GM12878 (cell line): ENCODE measurements at regions not wholly inside any gene's neighbourhood (a gene's known extent, or its start where the extent isn't known, plus 50 kb on each side); places are given as distances from the start of the nearest gene placed in this dataset.

ENCODE experiments used
- ATAC-seq: fragments of 200-7000 bp; cut with Tn5 transposase; 3 replicates; pipeline ENCODE4 v1.9.1; 2020; ENCODE audit warnings: mild to moderate bottlenecking, moderate library complexity
- BruUV-seq: library from RNA; stranded (reverse); fragments of 400-500 nt; replicated peaks from 2 replicates; lab custom pipeline; 2021; lab: Mats Ljungman, UMichigan
- CTCF ChIA-PET: fragments of 300-600 bp; sonication (Branson Sonifier 250); formaldehyde crosslinking; extraction: SDS; loops from one replicate; lab custom pipeline; 2021; ENCODE audit warnings: inconsistent platforms; lab: Yijun Ruan, JAX
- POLR2A ChIA-PET: fragments of 350-600 bp; formaldehyde crosslinking; extraction: SDS; loops from one replicate; lab custom pipeline; 2021; ENCODE audit warnings: inconsistent platforms; lab: Charles Lee
- RAD21 ChIA-PET: fragments of 300-600 bp; sonication (Branson Sonifier 250); formaldehyde crosslinking; loops from one replicate; lab custom pipeline; 2023; ENCODE audit warnings: antibody characterized with exemption; ENCODE audit not compliant: unreplicated experiment; lab: Charles Lee
- SMC1A ChIA-PET: fragments of 300-600 bp; sonication (Branson Sonifier 250); formaldehyde crosslinking; loops from one replicate; lab custom pipeline; 2023; ENCODE audit not compliant: unreplicated experiment, uncharacterized antibody; lab: Charles Lee
- DNase-seq: peaks from one replicate; pipeline ENCODE4 v3.0.0-alpha.2; 2011; ENCODE audit warnings: low read depth, low spot score
- FAIRE-seq: peaks from 3 replicates; lab custom pipeline; 2011; peaks lifted over from hg19 to GRCh38; lab: Jason Lieb, UNC
- H2AFZ ChIP-seq: 2 replicates; pipeline ENCODE4 v1.6.0; 2011; ENCODE audit warnings: low read depth, low read length, control low read depth; ENCODE audit not compliant: control insufficient read depth
- H3K27ac ChIP-seq: 2 replicates; pipeline ENCODE4 v1.5.1; 2011; ENCODE audit warnings: control low read depth; ENCODE audit not compliant: control insufficient read depth, insufficient read depth
- H3K27me3 ChIP-seq, 2 experiments: replicated peaks in 1 of 2; 2 replicates each; pipeline versions ENCODE4 v1.6.0 to v1.6.1; 2011; ENCODE audit warnings: low read length in 1 of 2; ENCODE audit not compliant: control insufficient read depth in 2 of 2, insufficient read depth in 2 of 2
- H3K36me3 ChIP-seq, 2 experiments: 2 replicates each; pipeline ENCODE4 v1.5.1; 2011; ENCODE audit warnings: low read length in 1 of 2; ENCODE audit not compliant: control insufficient read depth in 2 of 2, insufficient read depth in 2 of 2
- H3K4me1 ChIP-seq: 2 replicates; pipeline ENCODE4 v1.6.1; 2011; ENCODE audit warnings: mild to moderate bottlenecking, low read length, moderate library complexity, mixed read lengths; ENCODE audit not compliant: control insufficient read depth, insufficient read depth
- H3K4me2 ChIP-seq: 2 replicates; pipeline ENCODE4 v1.6.0; 2011; ENCODE audit warnings: control low read depth; ENCODE audit not compliant: control insufficient read depth, insufficient read depth
- H3K4me3 ChIP-seq: fragments of 200-600 bp; sonication (generic); 2 replicates; pipeline ENCODE4 v1.5.1; 2016
- H3K79me2 ChIP-seq: 2 replicates; pipeline ENCODE4 v1.6.0; 2011; ENCODE audit warnings: low read length; ENCODE audit not compliant: control insufficient read depth, insufficient read depth
- H3K9ac ChIP-seq: 2 replicates; pipeline ENCODE4 v1.8.0; 2011; ENCODE audit warnings: low read length, control low read depth, mixed read lengths; ENCODE audit not compliant: control insufficient read depth, insufficient read depth
- H3K9me3 ChIP-seq: replicated peaks from 3 replicates; pipeline ENCODE4 v1.5.1; 2011; ENCODE audit warnings: mild to moderate bottlenecking, low read length; ENCODE audit not compliant: control insufficient read depth, insufficient read depth
- H4K20me1 ChIP-seq: 2 replicates; pipeline ENCODE4 v1.6.0; 2011; ENCODE audit not compliant: control insufficient read depth, insufficient read depth
- RCOR1 ChIP-seq: conservative IDR thresholded peaks from 2 replicates; pipeline ENCODE4 v1.6.1; 2012; ENCODE audit warnings: low read depth, low read length, improper control_type of control experiment
- SMC3 ChIP-seq: IDR thresholded peaks from 2 replicates; pipeline ENCODE4 v1.6.1; 2011; ENCODE audit warnings: low read length, improper control_type of control experiment, borderline replicate concordance
- SUPT20H ChIP-seq: IDR thresholded peaks from 2 replicates; pipeline ENCODE4 v1.6.1; 2011; ENCODE audit warnings: low read depth, mild to moderate bottlenecking, low read length, moderate library complexity, borderline replicate concordance; ENCODE audit not compliant: control insufficient read depth
- ZSCAN29 ChIP-seq: fragments of 450-650 bp; IDR thresholded peaks from 2 replicates; pipeline ENCODE4 v1.6.1; 2017; ENCODE audit warnings: mild to moderate bottlenecking, moderate library complexity
- WGBS: methylation state at CpG from one replicate; pipeline ENCODE4 v1.1.6; 2016; ENCODE audit warnings: low lambda C conversion rate; ENCODE audit not compliant: insufficient replicate concordance, insufficient coverage; ENCODE audit errors: missing lambda C conversion rate; 5-methylcytosine and 5-hydroxymethylcytosine counted together
- in situ Hi-C: fragments of 300-500 bp; cut with MboI; formaldehyde crosslinking; loops from 9 replicates; pipeline ENCODE4 v1.14.3; 2018; ENCODE audit warnings: mixed read lengths
- intact Hi-C: fragments of 100-400 bp; cut with micrococcal nuclease; formaldehyde crosslinking; loops from one replicate; pipeline ENCODE4 v1.14.2; 2022; ENCODE audit not compliant: unreplicated experiment

DNA sequence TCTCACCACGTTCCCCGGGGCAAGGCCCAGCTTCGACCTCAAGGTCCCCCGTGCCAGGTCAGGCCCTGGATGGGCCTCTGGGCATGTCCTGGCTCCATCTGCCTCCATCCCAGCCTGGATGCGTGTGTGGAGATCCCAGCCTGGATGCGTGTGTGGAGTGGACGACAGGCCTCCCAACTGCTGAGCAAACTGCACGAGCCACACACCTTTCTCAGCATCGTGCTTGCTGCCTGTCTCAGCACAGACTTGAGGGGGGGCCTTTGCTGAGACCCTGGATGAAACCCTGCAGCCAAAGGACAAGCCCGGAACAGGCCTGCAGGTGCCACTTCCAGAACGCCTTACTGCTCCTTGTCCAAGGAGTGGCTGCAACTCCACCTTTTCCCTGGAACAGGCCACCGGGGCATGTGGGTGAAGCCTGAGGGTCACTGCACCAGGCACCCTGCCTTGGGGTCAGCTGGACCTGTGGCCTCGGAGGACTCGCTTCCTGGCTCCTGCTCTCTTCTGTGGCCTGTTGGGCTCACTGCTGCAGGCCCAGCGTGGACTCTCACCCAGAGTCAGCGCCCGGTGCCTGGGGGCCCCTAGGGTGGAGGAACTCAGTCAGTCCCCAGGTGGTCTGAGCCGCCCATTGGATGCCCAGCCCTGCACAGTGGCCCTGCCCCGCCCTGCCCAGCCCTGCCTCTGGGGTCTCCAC, 176.0 kb downstream of the KIF26A start:
- intact Hi-C loops (no loop called here), in situ Hi-C loops (no loop called here)
- no peaks in the 10 kb centered on the region for H4K20me1 ChIP-seq
- no peak for TF ChIP-seq ZSCAN29
- no peak for TF ChIP-seq RCOR1
- TF ChIP-seq SUPT20H, result no peak
- no peak for FAIRE-seq
- no peak overlapping the region for H3K9ac ChIP-seq
- no peaks in the 10 kb centered on the region for H3K36me3 ChIP-seq
- ChIA-PET CTCF (no interaction called here), SMC1A (no interaction called here), POLR2A (no interaction called here), RAD21 (no interaction called here)
- H3K27me3 ChIP-seq, result no peaks in the 10 kb centered on the region; a peak in 4 of 4 replicates
- H3K79me2 ChIP-seq, result no peaks in the 10 kb centered on the region
- no peak overlapping the region for H3K4me2 ChIP-seq
- no peaks in the 10 kb centered on the region for H3K9me3 ChIP-seq
- no peak for ATAC-seq
- no TSS peak for BruUV-seq
- H3K4me3 ChIP-seq, result no peak overlapping the region
- no peaks in the 10 kb centered on the region for H3K4me1 ChIP-seq
- DNase-seq, result no peak
- H3K27ac ChIP-seq, result no peak overlapping the region
- WGBS, result 32% methylated on average over 19 of the region's 19 CpGs
- H2AFZ ChIP-seq, result no peak overlapping the region

- H3K9ac ChIP-seq, result no peak overlapping the region
- CTCF ChIA-PET, result no interaction called here
- H3K79me2 ChIP-seq, result no peaks in the 10 kb centered on the region
- TF ChIP-seq SMC3, result no peak
- TF ChIP-seq, all 136 proteins: peak for 0
- Histone ChIP-seq H3K27ac (no peak overlapping the region), H2AFZ (no peak overlapping the region), H3K4me3 (no peak overlapping the region), H3K4me1 (no peaks in the 10 kb centered on the region), H3K36me3 (no peaks in the 10 kb centered on the region), H4K20me1 (no peaks in the 10 kb centered on the region), H3K27me3 (no peaks in the 10 kb centered on the region; a peak in 4 of 4 replicates), H3K4me2 (no peak overlapping the region), H3K9me3 (no peaks in the 10 kb centered on the region)
- intact Hi-C loops (no loop called here), in situ Hi-C loops (no loop called here)
- RAD21 ChIA-PET, result no interaction called here
- SMC1A ChIA-PET, result no interaction called here
- DNase-seq, result no peak
- no peak for ATAC-seq
- BruUV-seq, result no TSS peak
- FAIRE-seq, result no peak
- POLR2A ChIA-PET, result no interaction called here
- WGBS, result 14% methylated on average over 14 of the region's 14 CpGs
Observed at GRCh38 chr14:104315169-104315568, 176.8 kb downstream of the KIF26A start.
